HUES6 (cell line): ENCODE measurements at regions not wholly inside any gene's neighbourhood (a gene's known extent, or its start where the extent isn't known, plus 50 kb on each side); places are given as distances from the start of the nearest gene placed in this dataset.

Experiments used
- H3K27ac ChIP-seq: 2 replicates; pipeline ENCODE4 v1.7.0; 2013; ENCODE audit warnings: low read depth, mild to moderate bottlenecking, low read length, inconsistent platforms
- H3K27me3 ChIP-seq: 2 replicates; pipeline ENCODE4 v1.6.1; 2013; ENCODE audit warnings: low read length; ENCODE audit not compliant: control insufficient read depth, insufficient read depth
- H3K36me3 ChIP-seq: 2 replicates; pipeline ENCODE4 v1.6.1; 2013; ENCODE audit warnings: low read length; ENCODE audit not compliant: control insufficient read depth, insufficient read depth
- H3K4me1 ChIP-seq: 2 replicates; pipeline ENCODE4 v1.6.1; 2013; ENCODE audit warnings: low read length; ENCODE audit not compliant: control insufficient read depth, insufficient read depth
- H3K4me3 ChIP-seq: 2 replicates; pipeline ENCODE4 v1.5.1; 2013; ENCODE audit warnings: low read depth, low read length
- H3K9ac ChIP-seq: one replicate; pipeline ENCODE4 v1.6.1; 2013; ENCODE audit warnings: mild to moderate bottlenecking, low read length
- H3K9me3 ChIP-seq: 2 replicates; pipeline ENCODE4 v1.6.1; 2013; ENCODE audit warnings: low read depth, low read length; ENCODE audit not compliant: control insufficient read depth, insufficient read depth

- no peak overlapping the region for H3K4me3 ChIP-seq
- H3K27ac ChIP-seq, result no peak overlapping the region
- H3K36me3 ChIP-seq, result no peaks in the 10 kb centered on the region
- H3K27me3 ChIP-seq, result no peaks in the 10 kb centered on the region
- no peak overlapping the region for H3K9ac ChIP-seq
- H3K9me3 ChIP-seq, result peaks cover 3% of the 10 kb centered on the region; the same call in 1 of the 2 replicates
- no peaks in the 10 kb centered on the region for H3K4me1 ChIP-seq
These were observed 623.3 kb downstream of the NSUN3 start for GRCh38 chr3:94686208-94686607.

GRCh38 chr3:94693997-94694640 is 631.3 kb downstream of the NSUN3 start:
- no peak overlapping the region for H3K27ac ChIP-seq
- H3K36me3 ChIP-seq, result no peaks in the 10 kb centered on the region
- no peaks in the 10 kb centered on the region for H3K9me3 ChIP-seq
- H3K9ac ChIP-seq, result no peak overlapping the region
- no peak overlapping the region for H3K4me3 ChIP-seq
- no peaks in the 10 kb centered on the region for H3K27me3 ChIP-seq
- no peaks in the 10 kb centered on the region for H3K4me1 ChIP-seq

GRCh38 chr3:94694894-94695293 is 632.0 kb downstream of the NSUN3 start:
- Histone ChIP-seq H3K27me3 (no peaks in the 10 kb centered on the region), H3K36me3 (no peaks in the 10 kb centered on the region), H3K4me1 (no peaks in the 10 kb centered on the region), H3K9me3 (no peaks in the 10 kb centered on the region), H3K9ac (no peak overlapping the region), H3K4me3 (no peak overlapping the region), H3K27ac (no peak overlapping the region)

GRCh38 chr3:94704467-94704866 is 641.6 kb downstream of the NSUN3 start:
- no peaks in the 10 kb centered on the region for H3K27me3 ChIP-seq
- no peak overlapping the region for H3K27ac ChIP-seq
- H3K9me3 ChIP-seq, result no peaks in the 10 kb centered on the region
- no peak overlapping the region for H3K9ac ChIP-seq
- H3K4me3 ChIP-seq, result no peak overlapping the region
- no peaks in the 10 kb centered on the region for H3K36me3 ChIP-seq
- no peaks in the 10 kb centered on the region for H3K4me1 ChIP-seq

GRCh38 chr3:94709249-94709902 is 646.5 kb downstream of the NSUN3 start:
- Histone ChIP-seq H3K4me1 (no peaks in the 10 kb centered on the region), H3K4me3 (no peak overlapping the region), H3K9me3 (no peaks in the 10 kb centered on the region), H3K27me3 (no peaks in the 10 kb centered on the region), H3K36me3 (no peaks in the 10 kb centered on the region), H3K27ac (no peak overlapping the region), H3K9ac (no peak overlapping the region)

GRCh38 chr3:94714194-94714593 is 651.3 kb downstream of the NSUN3 start:
- Histone ChIP-seq H3K27me3 (no peaks in the 10 kb centered on the region), H3K4me1 (no peaks in the 10 kb centered on the region), H3K9ac (no peak overlapping the region), H3K4me3 (no peak overlapping the region), H3K36me3 (no peaks in the 10 kb centered on the region), H3K27ac (no peak overlapping the region), H3K9me3 (no peaks in the 10 kb centered on the region)

- Histone ChIP-seq H3K4me1 (no peaks in the 10 kb centered on the region), H3K9ac (no peak overlapping the region), H3K4me3 (no peak overlapping the region), H3K9me3 (no peaks in the 10 kb centered on the region), H3K36me3 (no peaks in the 10 kb centered on the region), H3K27me3 (no peaks in the 10 kb centered on the region), H3K27ac (no peak overlapping the region)
These were observed 653.6 kb downstream of the NSUN3 start for GRCh38 chr3:94716326-94717018.

- Histone ChIP-seq H3K4me3 (no peak overlapping the region), H3K36me3 (no peaks in the 10 kb centered on the region), H3K9ac (no peak overlapping the region), H3K27me3 (no peaks in the 10 kb centered on the region), H3K9me3 (no peaks in the 10 kb centered on the region), H3K4me1 (no peaks in the 10 kb centered on the region), H3K27ac (no peak overlapping the region)
These were observed 671.3 kb downstream of the NSUN3 start for GRCh38 chr3:94734206-94734605.

GRCh38 chr3:94735354-94735753 is 672.5 kb downstream of the NSUN3 start:
- Histone ChIP-seq H3K4me3 (no peak overlapping the region), H3K27me3 (no peaks in the 10 kb centered on the region), H3K27ac (no peak overlapping the region), H3K4me1 (no peaks in the 10 kb centered on the region), H3K9me3 (no peaks in the 10 kb centered on the region), H3K9ac (no peak overlapping the region), H3K36me3 (no peaks in the 10 kb centered on the region)

GRCh38 chr3:94737116-94737515 is 674.3 kb downstream of the NSUN3 start:
- Histone ChIP-seq H3K4me1 (no peaks in the 10 kb centered on the region), H3K4me3 (no peak overlapping the region), H3K27me3 (no peaks in the 10 kb centered on the region), H3K9me3 (no peaks in the 10 kb centered on the region), H3K9ac (no peak overlapping the region), H3K27ac (no peak overlapping the region), H3K36me3 (no peaks in the 10 kb centered on the region)

GRCh38 chr3:94739420-94739819 is 676.6 kb downstream of the NSUN3 start:
- Histone ChIP-seq H3K4me3 (no peak overlapping the region), H3K4me1 (no peaks in the 10 kb centered on the region), H3K27ac (no peak overlapping the region), H3K27me3 (no peaks in the 10 kb centered on the region), H3K9ac (no peak overlapping the region), H3K36me3 (no peaks in the 10 kb centered on the region), H3K9me3 (peaks cover 6% of the 10 kb centered on the region)
